Activated CD4-positive, alpha-beta T cell treated with anti-CD3 and anti-CD28 coated beads, Interleukin-2, amount 10 ng/mL, durations not matched to agents 7 days and 5 days (primary cell): ENCODE measurements at regions not wholly inside any gene's neighbourhood (a gene's known extent, or its start where the extent isn't known, plus 50 kb on each side); places are given as distances from the start of the nearest gene placed in this dataset.

ENCODE experiments used
- CTCF ChIA-PET: fragments of 350-600 bp; sonication (Branson Sonifier 250); formaldehyde crosslinking; loops from one replicate; lab custom pipeline; 2021; ENCODE audit warnings: antibody characterized with exemption; lab: Charles Lee
- POLR2A ChIA-PET: fragments of 350-600 bp; sonication (Branson Sonifier 250); formaldehyde crosslinking; loops from one replicate; lab custom pipeline; 2021; ENCODE audit warnings: antibody characterized with exemption; lab: Charles Lee
- DNase-seq: peaks from one replicate; pipeline ENCODE4 v3.0.0-alpha.2; 2020
- H3K27ac Mint-ChIP-seq: one replicate; pipeline ENCODE4 v1.8.0; 2021; ENCODE audit warnings: mild to moderate bottlenecking, moderate library complexity, mixed read lengths
- H3K27me3 Mint-ChIP-seq: one replicate; pipeline ENCODE4 v1.8.0; 2021; ENCODE audit warnings: mixed read lengths
- H3K36me3 Mint-ChIP-seq: one replicate; pipeline ENCODE4 v1.8.0; 2021; ENCODE audit warnings: low read depth, mixed read lengths
- H3K4me1 Mint-ChIP-seq: one replicate; pipeline ENCODE4 v1.8.0; 2021; ENCODE audit warnings: mixed read lengths
- H3K4me3 Mint-ChIP-seq: one replicate; pipeline ENCODE4 v1.8.0; 2021; ENCODE audit warnings: mild to moderate bottlenecking, moderate library complexity, mixed read lengths
- H3K9me3 Mint-ChIP-seq: one replicate; pipeline ENCODE4 v1.8.0; 2021; ENCODE audit warnings: mixed read lengths

- ChIA-PET POLR2A (no interaction called here), CTCF (no interaction called here)
- Mint-ChIP-seq H3K4me3 (no peak overlapping the region), H3K4me1 (no peaks in the 10 kb centered on the region), H3K36me3 (no peaks in the 10 kb centered on the region), H3K9me3 (no peaks in the 10 kb centered on the region), H3K27me3 (no peaks in the 10 kb centered on the region), H3K27ac (no peak overlapping the region)
- DNase-seq, result no peak
Measured at GRCh38 chr4:27463816-27464215, 603.2 kb downstream of the STIM2 start.

GRCh38 chr4:27467351-27467750 is 606.7 kb downstream of the STIM2 start:
- ChIA-PET POLR2A (no interaction called here), CTCF (no interaction called here)
- H3K36me3 Mint-ChIP-seq, result no peaks in the 10 kb centered on the region
- H3K4me1 Mint-ChIP-seq, result no peaks in the 10 kb centered on the region
- H3K9me3 Mint-ChIP-seq, result no peaks in the 10 kb centered on the region
- no peak overlapping the region for H3K27ac Mint-ChIP-seq
- DNase-seq, result no peak
- no peaks in the 10 kb centered on the region for H3K27me3 Mint-ChIP-seq
- H3K4me3 Mint-ChIP-seq, result no peak overlapping the region

- Mint-ChIP-seq H3K4me1 (no peaks in the 10 kb centered on the region), H3K9me3 (no peaks in the 10 kb centered on the region), H3K4me3 (no peak overlapping the region), H3K27ac (no peak overlapping the region), H3K36me3 (no peaks in the 10 kb centered on the region), H3K27me3 (no peaks in the 10 kb centered on the region)
- CTCF ChIA-PET, result no interaction called here
- DNase-seq, result no peak
- POLR2A ChIA-PET, result no interaction called here
Measured at GRCh38 chr4:27472364-27472763, 611.7 kb downstream of the STIM2 start.

- no peaks in the 10 kb centered on the region for H3K4me1 Mint-ChIP-seq
- no peaks in the 10 kb centered on the region for H3K9me3 Mint-ChIP-seq
- H3K27ac Mint-ChIP-seq, result no peak overlapping the region
- DNase-seq, result no peak
- no peaks in the 10 kb centered on the region for H3K36me3 Mint-ChIP-seq
- ChIA-PET POLR2A (no interaction called here), CTCF (no interaction called here)
- no peak overlapping the region for H3K4me3 Mint-ChIP-seq
- no peaks in the 10 kb centered on the region for H3K27me3 Mint-ChIP-seq
Measured at GRCh38 chr4:27474691-27475090, 614.0 kb downstream of the STIM2 start.

- H3K36me3 Mint-ChIP-seq, result no peaks in the 10 kb centered on the region
- no peak overlapping the region for H3K27ac Mint-ChIP-seq
- no peaks in the 10 kb centered on the region for H3K27me3 Mint-ChIP-seq
- H3K4me1 Mint-ChIP-seq, result no peaks in the 10 kb centered on the region
- no peak for DNase-seq
- peaks cover 5% of the 10 kb centered on the region for H3K9me3 Mint-ChIP-seq
- CTCF ChIA-PET, result no interaction called here
- no peak overlapping the region for H3K4me3 Mint-ChIP-seq
- POLR2A ChIA-PET, result no interaction called here
Measured at GRCh38 chr4:27484216-27484615, 623.6 kb downstream of the STIM2 start.

- DNase-seq, result no peak
- CTCF ChIA-PET, result no interaction called here
- POLR2A ChIA-PET, result no interaction called here
- H3K4me3 Mint-ChIP-seq, result no peak overlapping the region
- no peak overlapping the region for H3K27ac Mint-ChIP-seq
- no peaks in the 10 kb centered on the region for H3K27me3 Mint-ChIP-seq
- H3K4me1 Mint-ChIP-seq, result no peaks in the 10 kb centered on the region
- no peaks in the 10 kb centered on the region for H3K36me3 Mint-ChIP-seq
- peaks cover 5% of the 10 kb centered on the region for H3K9me3 Mint-ChIP-seq
Measured at GRCh38 chr4:27490315-27490714, 629.7 kb downstream of the STIM2 start.

GRCh38 chr4:27490766-27491165 is 630.1 kb downstream of the STIM2 start:
- CTCF ChIA-PET, result no interaction called here
- Mint-ChIP-seq H3K36me3 (no peaks in the 10 kb centered on the region), H3K9me3 (peaks cover under 1% of the 10 kb centered on the region), H3K27ac (no peak overlapping the region), H3K27me3 (no peaks in the 10 kb centered on the region), H3K4me3 (no peak overlapping the region), H3K4me1 (no peaks in the 10 kb centered on the region)
- DNase-seq, result no peak
- POLR2A ChIA-PET, result no interaction called here

- CTCF ChIA-PET, result no interaction called here
- Mint-ChIP-seq H3K4me1 (no peaks in the 10 kb centered on the region), H3K4me3 (no peak overlapping the region), H3K27ac (no peak overlapping the region), H3K9me3 (no peaks in the 10 kb centered on the region), H3K36me3 (no peaks in the 10 kb centered on the region), H3K27me3 (no peaks in the 10 kb centered on the region)
- DNase-seq, result no peak
- POLR2A ChIA-PET, result no interaction called here
Measured at GRCh38 chr4:27506401-27506800, 645.8 kb downstream of the STIM2 start.

GRCh38 chr4:27514711-27515110 is 654.1 kb downstream of the STIM2 start:
- Mint-ChIP-seq H3K36me3 (no peaks in the 10 kb centered on the region), H3K4me1 (no peaks in the 10 kb centered on the region), H3K27ac (no peak overlapping the region), H3K9me3 (no peaks in the 10 kb centered on the region), H3K27me3 (no peaks in the 10 kb centered on the region), H3K4me3 (no peak overlapping the region)
- no peak for DNase-seq
- ChIA-PET POLR2A (no interaction called here), CTCF (no interaction called here)

GRCh38 chr4:27515140-27515539 is 654.5 kb downstream of the STIM2 start:
- Mint-ChIP-seq H3K9me3 (no peaks in the 10 kb centered on the region), H3K27me3 (no peaks in the 10 kb centered on the region), H3K36me3 (no peaks in the 10 kb centered on the region), H3K4me1 (no peaks in the 10 kb centered on the region), H3K4me3 (no peak overlapping the region), H3K27ac (no peak overlapping the region)
- ChIA-PET POLR2A (no interaction called here), CTCF (no interaction called here)
- DNase-seq, result no peak

- no peak overlapping the region for H3K4me3 Mint-ChIP-seq
Measured at GRCh38 chr4:27518876-27519275, 658.2 kb downstream of the STIM2 start.

GRCh38 chr4:27524224-27524623 is 663.6 kb downstream of the STIM2 start:
- H3K9me3 Mint-ChIP-seq, result no peaks in the 10 kb centered on the region
- ChIA-PET POLR2A (no interaction called here), CTCF (interaction anchor here (0.6 kb wide), 1 partner anchor 713 kb away, joined by 3 read pairs; no protein-coding TSS in a partner anchor)
- no peaks in the 10 kb centered on the region for H3K36me3 Mint-ChIP-seq
- no peak for DNase-seq
- no peaks in the 10 kb centered on the region for H3K27me3 Mint-ChIP-seq
- no peaks in the 10 kb centered on the region for H3K4me1 Mint-ChIP-seq
- H3K4me3 Mint-ChIP-seq, result no peak overlapping the region
- H3K27ac Mint-ChIP-seq, result no peak overlapping the region

More at GRCh38 chr4:27518876-27519275, 658.2 kb downstream of the STIM2 start:
- Mint-ChIP-seq H3K27ac (no peak overlapping the region), H3K27me3 (no peaks in the 10 kb centered on the region), H3K9me3 (no peaks in the 10 kb centered on the region), H3K4me1 (no peaks in the 10 kb centered on the region), H3K36me3 (no peaks in the 10 kb centered on the region)
- ChIA-PET POLR2A (no interaction called here), CTCF (no interaction called here)
- no peak for DNase-seq

- ChIA-PET CTCF (no interaction called here), POLR2A (no interaction called here)
- Mint-ChIP-seq H3K4me3 (no peak overlapping the region), H3K4me1 (no peaks in the 10 kb centered on the region), H3K36me3 (no peaks in the 10 kb centered on the region), H3K27me3 (no peaks in the 10 kb centered on the region), H3K27ac (no peak overlapping the region), H3K9me3 (no peaks in the 10 kb centered on the region)
- DNase-seq, result no peak
Measured at GRCh38 chr4:27534488-27534887, 673.8 kb downstream of the STIM2 start.

GRCh38 chr4:27568236-27568951 is 707.8 kb downstream of the STIM2 start:
- H3K9me3 Mint-ChIP-seq, result no peaks in the 10 kb centered on the region
- ChIA-PET POLR2A (no interaction called here), CTCF (no interaction called here)
- H3K27me3 Mint-ChIP-seq, result no peaks in the 10 kb centered on the region
- DNase-seq, result no peak
- no peak overlapping the region for H3K4me3 Mint-ChIP-seq
- no peak overlapping the region for H3K27ac Mint-ChIP-seq
- no peaks in the 10 kb centered on the region for H3K36me3 Mint-ChIP-seq
- H3K4me1 Mint-ChIP-seq, result no peaks in the 10 kb centered on the region
